Stimulated activated CD8-positive, alpha-beta memory T cell treated with anti-CD3 and anti-CD28 coated beads, Interleukin-4, amount 100 ng/mL, for 48 hours (primary cell): ENCODE measurements at regions not wholly inside any gene's neighbourhood (a gene's known extent, or its start where the extent isn't known, plus 50 kb on each side); places are given as distances from the start of the nearest gene placed in this dataset.

Experiments used
- DNase-seq: peaks from one replicate; pipeline ENCODE4 v3.0.0-alpha.2; 2020

DNA sequence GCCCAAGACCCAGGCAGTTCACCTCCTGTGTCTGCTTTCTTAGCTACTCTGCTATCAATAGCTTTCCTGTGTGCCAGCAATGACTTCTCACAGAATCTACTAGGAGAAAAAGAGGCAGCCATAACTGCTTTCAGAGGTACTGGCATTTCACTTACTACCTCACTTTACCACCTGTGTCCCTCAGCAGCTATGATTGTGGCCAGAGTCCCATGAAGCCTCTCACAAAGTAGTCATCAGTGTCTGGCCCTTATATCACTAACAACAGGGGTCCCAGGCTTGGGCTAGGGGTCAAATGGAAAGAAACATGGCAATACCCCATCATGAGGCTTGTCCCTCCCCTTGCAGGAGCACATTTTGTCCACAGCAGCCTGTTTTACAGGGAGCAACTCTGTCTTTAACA lies 62.7 kb upstream of the EPS8L3 start:
- no peak for DNase-seq

DNA sequence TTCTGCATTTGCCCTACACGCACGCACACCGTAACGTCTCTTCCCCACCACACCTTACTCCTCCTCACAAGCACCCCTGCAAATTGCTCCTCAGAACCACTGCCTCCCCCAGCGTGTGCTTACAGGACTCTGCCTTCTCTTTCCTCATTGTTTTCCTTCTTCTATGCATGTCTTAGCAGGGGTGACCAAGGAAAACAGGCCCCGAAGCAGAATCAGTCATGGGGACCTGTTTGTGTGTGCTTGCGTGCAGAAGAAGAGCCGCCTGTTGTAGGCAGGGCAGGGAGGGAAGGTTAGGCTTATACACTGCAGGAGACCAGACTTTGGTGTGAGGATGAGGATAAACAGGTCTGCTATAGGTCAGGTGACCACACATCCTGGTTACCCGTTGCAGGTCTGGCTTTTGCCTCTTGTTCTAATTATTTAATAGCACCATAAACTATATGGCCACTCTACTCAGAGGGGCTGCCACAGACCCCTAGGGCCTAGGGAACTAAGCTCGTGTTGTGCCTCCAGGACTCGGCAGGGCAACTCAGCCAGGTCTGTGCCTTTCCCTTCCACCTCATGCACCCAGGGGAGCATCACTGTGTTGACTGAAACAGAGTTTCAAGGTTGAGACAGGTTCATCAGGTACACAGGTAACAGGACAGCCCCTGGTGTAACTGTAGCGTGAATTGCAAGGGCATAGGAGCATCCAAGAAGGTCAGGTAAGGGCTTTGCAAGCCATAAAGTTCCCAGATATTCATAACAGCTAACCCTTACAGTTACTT lies 60.8 kb upstream of the EPS8L3 start:
- peak; percentile 21 for DNase-seq

DNA sequence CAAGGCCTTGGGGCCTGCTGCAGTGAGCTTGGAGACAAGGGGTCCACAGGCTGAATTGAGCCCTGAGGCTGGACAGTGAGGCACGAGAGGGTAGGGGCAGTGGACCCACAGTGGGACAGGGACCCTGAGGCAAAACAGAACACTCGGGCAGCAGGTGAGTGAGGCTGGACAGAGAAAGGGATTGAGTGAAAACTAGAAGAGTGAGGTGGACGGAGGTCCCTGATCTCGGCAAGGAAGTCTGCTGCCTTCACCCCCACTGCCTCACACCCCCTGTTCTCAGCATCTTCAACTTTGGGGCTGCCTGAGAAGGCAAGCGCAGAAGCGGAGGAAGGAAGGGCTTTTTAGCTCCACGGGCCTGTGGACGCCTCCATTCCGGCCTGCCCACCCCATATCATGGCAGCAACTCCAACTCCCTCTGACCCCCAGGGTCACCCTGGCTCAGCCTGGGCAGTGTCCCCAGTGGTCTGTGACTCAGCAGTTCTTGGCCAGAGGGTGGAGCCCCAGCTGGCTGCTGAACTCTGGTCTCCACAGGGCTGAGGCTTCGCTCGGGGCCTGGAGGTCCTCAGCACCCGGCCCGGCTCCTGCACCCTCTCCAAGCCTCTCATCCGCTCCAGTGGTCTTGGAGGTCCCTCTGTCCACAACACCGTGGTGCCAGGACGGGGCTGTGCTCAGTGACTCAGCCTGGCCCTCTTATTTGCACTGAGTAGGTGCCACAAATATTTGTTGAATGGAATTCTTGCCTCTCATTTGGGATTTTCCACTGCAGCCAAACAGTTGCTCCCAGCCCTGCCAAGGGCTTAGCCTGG lies 60.0 kb upstream of the EPS8L3 start:
- DNase-seq, result no peak

DNA sequence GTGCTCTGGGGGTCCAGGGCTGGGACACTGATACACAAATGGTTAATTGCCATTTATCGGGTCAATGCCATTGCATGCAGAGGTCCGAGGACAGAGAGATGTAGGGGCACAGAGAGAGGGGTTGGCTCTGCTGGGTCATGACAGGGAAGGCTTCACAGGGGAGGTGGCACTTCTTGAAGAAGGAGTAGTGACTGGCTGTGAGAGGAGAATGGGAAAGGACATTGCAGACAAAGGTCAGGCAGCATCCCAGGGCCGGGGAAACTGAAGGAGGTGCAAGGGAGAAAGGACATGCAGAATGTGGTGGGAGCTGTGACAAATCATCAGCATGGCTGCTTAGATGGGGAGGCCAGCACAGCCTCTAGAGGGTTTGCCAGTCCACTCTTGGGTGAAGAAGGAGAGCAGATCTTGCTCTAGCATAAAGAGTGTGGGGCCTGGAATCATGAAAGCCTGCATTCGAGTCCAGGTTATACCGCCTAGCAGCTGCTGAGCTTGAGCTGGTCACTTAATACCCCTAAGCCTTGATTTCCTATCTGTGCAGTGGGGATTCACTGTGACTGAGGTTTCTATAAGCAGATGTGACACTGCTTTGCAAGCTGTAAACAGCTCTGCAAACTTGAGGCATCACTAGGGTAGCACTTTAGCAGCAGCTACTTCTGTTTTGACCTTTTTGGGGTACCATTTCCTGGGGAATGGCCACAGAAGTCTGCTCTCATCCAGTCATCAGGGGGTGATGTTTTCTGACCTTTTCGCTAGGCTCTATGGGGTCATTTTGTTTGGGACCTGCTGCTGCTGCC lies 59.2 kb upstream of the EPS8L3 start:
- peak; percentile 25 for DNase-seq

DNA sequence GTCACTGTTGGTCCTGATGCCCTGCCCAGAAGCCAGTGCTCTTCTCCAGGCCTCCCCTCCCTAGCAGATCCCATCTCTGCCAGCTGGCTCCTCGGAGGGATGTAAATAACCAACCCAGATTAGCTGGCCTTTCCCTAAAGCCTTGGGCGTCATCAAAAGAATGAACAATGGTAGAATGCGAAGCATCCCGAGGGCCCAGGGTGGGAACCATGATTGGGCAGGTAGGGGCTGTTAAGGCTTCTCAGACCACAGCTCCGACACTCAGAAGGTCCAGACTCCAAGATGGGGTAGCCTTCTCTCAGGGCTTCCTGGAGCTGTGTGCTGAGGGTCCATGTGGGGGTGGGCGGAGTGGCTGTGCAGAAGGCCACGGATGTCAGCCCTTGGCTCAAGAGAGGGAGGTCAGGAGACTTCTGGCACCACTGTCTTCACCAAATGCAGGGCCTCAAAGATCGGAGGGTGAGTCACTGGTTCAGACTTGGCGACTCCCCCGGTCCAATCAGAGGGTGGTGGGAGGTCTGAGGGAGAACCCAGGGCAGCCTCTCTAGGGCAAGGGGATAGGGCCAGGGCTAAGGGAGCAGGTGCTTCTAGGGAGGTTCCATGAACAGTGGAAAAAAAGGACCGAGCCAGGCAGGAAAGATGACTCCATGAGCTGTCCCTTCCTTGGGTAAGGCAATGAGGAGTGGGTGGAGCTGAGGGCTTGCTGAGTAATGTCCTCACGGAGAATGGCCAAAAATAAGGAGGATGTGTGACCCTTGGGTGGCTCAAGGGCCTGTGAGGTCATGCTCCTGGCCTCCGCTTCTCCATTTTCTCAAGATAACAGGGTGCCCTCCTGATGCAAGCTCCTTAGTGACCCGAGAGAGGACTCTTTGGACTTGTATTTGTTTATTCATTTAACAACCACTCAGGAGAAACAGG lies 58.4 kb upstream of the EPS8L3 start:
- DNase-seq, result peak; percentile 35

DNA sequence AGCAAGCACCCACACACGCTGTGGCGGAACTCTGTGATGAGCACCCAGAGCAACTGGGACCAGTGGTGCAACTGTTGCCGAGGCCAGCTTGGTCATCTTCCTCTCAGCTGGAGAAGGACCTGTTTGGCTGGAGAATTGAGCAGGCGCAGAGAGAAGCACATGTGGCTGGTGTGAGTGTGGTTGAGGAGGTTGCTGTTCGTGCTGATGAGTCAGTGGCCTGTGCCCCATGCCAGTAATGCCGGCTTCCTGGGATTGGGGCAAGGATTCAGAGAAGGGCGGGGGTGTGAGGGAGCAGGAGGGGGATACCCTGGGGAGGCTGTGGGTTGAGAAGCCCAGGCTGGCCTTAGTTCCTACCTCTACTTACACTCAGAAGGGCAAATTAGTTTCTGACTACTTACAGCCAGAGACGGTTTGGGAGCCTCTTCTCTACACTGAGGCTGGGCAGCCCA lies 57.5 kb upstream of the EPS8L3 start:
- peak; percentile 69 for DNase-seq

DNA sequence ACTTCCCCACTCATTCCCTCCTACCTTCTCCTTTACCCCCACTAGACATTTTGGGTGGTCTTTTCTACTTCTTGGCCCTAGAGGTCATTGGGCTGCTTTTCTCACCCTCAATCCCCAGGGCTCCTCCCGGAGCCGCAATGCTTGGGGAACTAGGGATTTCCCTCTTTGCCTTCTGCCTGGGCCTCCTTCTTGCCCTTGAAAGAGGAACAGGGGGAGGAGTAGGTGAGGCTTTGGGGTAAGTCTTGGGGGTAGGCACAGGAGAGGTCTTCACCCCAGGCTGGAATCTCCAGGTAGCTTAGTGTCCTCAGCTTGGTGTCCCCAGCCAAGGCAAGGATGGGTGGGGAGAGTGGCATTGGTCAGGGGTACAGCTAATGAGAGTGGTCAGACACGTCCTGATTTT lies 56.2 kb upstream of the EPS8L3 start:
- DNase-seq, result no peak

DNA sequence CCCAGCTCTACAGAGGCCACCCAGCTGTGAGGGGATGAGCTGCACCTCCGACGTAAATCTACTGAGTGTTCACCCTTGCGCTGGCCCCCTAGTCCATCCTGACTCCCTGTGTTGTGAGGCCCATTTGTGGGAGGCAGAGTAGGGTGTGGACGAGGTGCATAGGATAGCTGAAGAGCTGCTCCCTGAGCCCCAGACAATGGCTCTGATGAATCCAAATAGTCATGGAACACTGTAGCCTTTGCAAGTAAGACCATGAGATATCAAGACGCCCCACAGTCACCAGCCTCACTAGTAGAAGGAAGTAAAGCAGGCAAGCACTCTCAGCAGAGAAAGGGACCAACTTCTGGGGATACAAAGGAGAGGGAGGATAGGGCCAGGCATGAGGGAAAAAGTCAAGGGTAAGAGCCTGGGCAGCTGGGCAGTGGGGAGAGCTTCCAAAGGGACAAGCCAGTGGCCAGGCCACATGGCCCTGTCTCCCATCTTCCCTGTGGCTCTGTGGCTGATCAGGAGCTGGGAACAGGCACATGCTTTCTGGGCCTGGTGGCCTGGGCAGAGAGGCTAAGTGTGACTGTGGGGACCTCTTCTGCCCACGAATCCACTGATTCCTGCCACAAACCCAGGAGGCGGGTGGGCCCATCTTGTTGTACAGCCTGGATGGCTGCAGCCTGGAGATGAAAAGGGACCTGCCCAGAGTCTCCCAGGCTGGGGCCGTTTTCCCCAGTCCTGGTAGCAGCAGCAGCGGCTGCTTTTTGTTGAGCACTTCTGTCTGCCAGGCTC lies 55.5 kb upstream of the EPS8L3 start:
- DNase-seq, result no peak

DNA sequence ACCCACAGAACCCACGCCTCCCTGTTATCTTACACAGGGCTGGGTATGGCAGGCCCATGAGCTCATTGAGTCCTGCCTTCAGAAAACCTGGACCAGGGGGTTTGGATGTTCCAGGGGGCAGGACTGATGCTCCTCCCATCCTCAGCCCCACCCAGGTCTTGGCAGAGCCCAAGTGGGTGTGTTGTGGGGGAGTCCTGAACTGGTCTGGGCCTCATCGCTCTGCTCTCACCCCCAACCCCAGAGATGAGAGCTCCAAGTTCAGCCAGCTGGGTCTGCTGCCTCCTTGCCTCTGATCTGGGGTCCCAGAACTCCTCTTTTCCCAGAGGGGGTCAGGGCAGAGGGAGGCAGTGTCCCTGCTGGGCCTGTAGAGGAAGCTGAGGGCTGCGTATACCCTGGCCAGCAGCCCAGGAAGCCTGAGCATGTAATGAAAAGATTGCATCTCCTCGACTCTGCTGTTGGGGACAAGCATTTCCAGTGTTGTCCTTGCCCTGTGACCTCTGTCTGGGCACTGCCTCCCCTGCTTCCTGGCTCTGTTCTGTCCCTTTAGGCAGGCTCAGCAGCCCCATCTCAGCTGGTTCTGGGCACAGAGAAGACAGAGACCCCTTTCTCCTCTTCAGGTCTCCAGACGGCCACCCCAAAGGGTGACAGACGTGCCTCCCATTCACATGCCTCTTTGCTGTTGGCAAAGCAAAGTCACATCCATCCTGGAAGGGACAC lies 54.7 kb upstream of the EPS8L3 start:
- DNase-seq, result no peak

DNA sequence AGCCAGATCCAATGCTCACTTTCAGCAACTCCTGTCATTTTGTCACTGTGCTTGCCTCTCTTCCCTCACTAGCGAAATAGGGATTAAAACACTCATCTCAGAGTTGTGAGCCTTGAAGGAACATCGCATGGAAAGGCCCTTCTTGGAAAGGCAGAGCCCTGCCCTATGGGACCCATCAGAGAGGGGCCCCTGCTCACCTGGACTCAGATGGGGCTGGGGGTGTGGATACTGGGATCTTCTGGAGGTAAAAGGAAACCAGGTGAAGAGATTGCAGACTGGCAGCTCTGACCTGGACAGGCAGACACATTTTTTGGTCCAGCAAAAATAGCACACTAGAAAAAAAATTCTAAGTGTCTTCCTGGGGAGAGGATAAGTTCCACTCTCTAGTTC lies 54.2 kb upstream of the EPS8L3 start:
- DNase-seq, result no peak

DNA sequence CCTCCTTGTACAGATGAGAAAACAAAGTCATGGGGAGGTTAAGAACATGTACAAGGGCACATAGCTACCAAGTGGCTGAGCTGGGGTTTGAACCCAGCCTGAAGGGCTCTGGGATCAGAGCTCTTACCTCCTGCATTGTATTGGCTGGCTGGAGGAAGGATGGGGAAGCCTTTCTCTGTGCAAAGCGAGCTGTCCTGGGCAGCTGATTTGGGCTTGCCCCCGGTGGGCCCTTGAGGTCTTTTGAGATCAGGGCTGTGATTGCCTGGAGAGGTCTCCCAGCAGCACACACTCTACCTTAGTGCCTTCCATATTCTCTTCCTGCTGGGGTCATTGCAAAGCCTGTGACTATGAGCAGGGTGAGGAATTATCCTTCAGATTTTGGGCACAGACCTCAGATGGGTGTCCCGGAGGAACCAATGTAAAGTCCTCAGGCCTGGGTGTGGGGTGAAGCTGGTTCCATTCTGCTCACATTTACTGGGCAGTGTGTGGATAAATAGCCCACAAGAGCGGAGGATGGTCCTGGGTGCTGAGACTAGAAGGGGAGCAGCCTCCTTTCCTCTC lies 53.3 kb upstream of the EPS8L3 start:
- DNase-seq, result no peak

DNA sequence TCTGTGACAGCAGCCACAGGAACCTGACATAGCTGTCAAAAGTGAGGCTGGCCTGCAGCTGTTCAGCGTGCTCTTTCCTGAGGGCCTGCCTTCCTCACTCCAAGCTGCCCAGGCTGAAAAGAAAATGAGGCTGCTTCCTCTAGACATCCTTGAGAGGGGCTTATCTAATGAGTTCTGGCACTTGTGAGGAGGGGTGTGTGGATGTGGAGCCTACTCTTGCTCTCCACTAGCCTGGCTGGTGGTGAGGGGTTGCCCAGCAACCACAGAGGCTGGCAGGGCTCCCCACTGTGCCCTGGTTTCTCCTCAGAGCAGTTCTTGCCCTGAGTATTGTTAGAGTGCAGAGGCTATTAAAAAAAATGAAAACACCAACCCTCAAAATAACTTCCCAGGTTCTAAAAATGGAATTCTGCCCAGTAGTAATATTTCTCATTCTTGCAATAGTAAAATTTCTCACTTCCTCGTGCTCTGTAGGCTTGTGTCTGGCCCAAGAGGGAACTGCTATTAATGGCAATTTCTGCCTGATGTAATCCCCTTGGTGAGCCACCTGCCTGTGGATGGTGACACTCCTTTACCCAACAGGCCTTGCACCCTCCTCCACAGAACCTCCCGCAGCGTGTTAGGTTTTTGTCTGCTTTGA lies 52.6 kb upstream of the EPS8L3 start:
- DNase-seq, result no peak

DNA sequence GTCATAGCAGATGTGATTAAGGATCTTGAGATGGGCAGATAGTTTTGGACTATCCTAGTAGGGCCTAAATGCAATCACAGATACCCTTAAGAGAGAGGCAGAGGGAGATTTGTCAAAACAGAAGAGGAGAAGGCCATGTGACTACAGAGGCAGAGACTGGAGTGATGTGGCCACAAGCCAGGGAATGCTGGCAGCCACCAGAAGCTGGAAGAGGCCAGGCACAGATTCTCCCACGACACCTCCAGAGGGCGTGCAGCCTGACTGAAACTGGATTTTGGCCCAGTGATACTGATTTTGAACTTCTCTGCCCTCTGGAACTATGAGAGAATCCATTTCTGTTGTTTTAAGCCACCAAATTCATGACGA lies 52.1 kb upstream of the EPS8L3 start:
- DNase-seq, result peak; percentile 18

DNA sequence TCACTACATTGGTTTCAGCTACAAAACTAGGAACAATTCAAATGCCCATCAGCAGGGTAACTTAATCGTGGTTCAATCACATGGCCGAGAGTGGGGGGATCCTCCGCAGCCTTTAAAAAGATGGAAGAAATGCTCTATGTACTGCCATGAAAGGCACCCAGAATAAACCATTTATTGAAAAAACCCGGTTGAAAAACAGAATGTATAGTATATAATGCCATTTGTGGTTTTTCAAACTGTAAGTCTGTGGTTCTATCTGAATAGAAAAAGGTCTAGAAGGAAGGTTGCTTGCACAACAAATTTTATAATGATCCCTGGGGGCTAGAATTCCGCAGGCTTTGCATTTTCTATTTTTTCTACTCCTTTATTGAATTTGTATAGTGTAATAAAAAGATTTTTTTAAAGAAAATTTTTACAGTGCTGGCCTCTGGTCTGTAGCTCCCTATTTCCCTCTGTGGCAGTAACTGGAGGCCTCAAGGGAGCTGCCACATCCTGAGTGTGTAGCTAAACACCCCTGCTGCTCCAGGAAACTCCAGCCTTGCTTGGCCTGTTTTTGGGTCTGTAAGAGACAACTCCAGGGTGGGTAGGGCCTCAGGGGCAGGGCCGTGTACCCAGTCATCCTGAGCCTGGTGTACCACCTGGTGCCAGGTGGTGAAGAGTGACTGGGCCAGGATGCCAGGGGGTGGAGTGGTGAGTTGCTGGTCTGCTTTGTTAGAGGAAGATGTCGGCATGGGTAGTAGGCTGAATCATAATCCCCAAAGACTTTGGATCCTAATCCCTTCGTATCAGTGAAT lies 51.5 kb upstream of the EPS8L3 start:
- peak; percentile 19 for DNase-seq

DNA sequence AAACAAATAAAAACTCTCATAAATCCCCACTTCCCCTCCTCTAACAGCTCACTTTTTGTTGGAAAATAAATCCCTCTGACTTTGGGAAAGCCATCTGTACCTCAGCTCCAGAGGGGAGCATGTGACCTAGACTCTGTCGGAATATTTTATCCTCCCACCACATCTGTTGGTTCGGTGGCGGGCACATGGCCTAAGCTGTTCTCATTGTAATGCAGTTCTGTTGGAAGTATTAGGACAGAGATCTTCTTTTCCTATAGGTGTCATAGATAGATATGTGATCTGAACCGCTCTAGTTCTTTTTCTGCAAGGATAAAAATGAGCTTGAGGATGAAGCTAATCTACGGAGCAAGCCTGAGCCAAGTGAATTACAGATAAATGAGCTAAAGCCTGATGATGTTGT lies 50.5 kb upstream of the EPS8L3 start:
- no peak for DNase-seq
